ENCODE measurements at regions not wholly inside any gene's neighbourhood (a gene's known extent, or its start where the extent isn't known, plus 50 kb on each side); places are given as distances from the start of the nearest gene placed in this dataset.

DNA sequence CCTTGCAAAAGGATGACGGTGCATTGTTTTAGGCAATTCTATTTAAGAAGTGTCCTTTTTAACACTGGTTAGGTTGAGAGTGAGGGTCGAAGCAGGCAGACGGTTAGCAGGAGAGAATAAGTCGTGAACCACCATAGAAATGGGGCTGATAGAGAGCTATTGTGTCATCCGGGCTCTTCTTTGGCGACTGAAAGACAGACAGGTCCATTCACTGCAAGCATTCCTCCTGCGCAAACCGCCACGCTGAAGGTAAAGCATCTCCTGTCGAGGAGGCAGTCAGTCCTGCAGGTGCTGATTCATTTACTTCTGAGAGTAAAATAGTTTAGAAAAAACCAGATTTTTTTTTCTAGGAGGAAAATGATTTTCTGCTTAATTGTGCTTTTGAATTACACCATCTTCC is 1002.8 kb upstream of the NR2F2 start:
- no peak for TF ChIP-seq CSDC2 (CRISPR knock-in tag; IDR thresholded peaks at IDR 0.05)
- no peak for TF ChIP-seq PPARA (CRISPR knock-in tag; IDR thresholded peaks at IDR 0.05; ENCODE audit: borderline replicate concordance)
- TF ChIP-seq ZFP3 (CRISPR knock-in tag; IDR thresholded peaks at IDR 0.05): no peak
- TF ChIP-seq TCF4 (CRISPR knock-in tag; IDR thresholded peaks at IDR 0.05; ENCODE audit: borderline replicate concordance): no peak
- no peak for TF ChIP-seq BACH2 (CRISPR knock-in tag; IDR thresholded peaks at IDR 0.05; ENCODE audit: borderline replicate concordance)
- TF ChIP-seq OSR1 (CRISPR knock-in tag; IDR thresholded peaks at IDR 0.05): no peak
- TF ChIP-seq RARB (CRISPR knock-in tag; IDR thresholded peaks at IDR 0.05): no peak
- no peak for TF ChIP-seq ZNF70 (CRISPR knock-in tag; IDR thresholded peaks at IDR 0.05)
- TF ChIP-seq, protein P1, sequence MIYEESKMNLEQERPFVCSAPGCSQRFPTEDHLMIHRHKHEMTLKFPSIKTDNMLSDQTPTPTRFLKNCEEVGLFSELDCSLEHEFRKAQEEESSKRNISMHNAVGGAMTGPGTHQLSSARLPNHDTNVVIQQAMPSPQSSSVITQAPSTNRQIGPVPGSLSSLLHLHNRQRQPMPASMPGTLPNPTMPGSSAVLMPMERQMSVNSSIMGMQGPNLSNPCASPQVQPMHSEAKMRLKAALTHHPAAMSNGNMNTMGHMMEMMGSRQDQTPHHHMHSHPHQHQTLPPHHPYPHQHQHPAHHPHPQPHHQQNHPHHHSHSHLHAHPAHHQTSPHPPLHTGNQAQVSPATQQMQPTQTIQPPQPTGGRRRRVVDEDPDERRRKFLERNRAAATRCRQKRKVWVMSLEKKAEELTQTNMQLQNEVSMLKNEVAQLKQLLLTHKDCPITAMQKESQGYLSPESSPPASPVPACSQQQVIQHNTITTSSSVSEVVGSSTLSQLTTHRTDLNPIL (CRISPR knock-in tag; IDR thresholded peaks at IDR 0.05; ENCODE audit: low read depth): no peak
- TF ChIP-seq ZFP30 (CRISPR knock-in tag; IDR thresholded peaks at IDR 0.05): no peak
- TF ChIP-seq ZNF565 (CRISPR knock-in tag; conservative IDR thresholded peaks at IDR 0.05; ENCODE audit: low read depth): no peak
- no peak for TF ChIP-seq ZNF8 (CRISPR knock-in tag; IDR thresholded peaks at IDR 0.05)
- no peak for TF ChIP-seq ESRRG (CRISPR knock-in tag; IDR thresholded peaks at IDR 0.05)
- TF ChIP-seq, protein P2, sequence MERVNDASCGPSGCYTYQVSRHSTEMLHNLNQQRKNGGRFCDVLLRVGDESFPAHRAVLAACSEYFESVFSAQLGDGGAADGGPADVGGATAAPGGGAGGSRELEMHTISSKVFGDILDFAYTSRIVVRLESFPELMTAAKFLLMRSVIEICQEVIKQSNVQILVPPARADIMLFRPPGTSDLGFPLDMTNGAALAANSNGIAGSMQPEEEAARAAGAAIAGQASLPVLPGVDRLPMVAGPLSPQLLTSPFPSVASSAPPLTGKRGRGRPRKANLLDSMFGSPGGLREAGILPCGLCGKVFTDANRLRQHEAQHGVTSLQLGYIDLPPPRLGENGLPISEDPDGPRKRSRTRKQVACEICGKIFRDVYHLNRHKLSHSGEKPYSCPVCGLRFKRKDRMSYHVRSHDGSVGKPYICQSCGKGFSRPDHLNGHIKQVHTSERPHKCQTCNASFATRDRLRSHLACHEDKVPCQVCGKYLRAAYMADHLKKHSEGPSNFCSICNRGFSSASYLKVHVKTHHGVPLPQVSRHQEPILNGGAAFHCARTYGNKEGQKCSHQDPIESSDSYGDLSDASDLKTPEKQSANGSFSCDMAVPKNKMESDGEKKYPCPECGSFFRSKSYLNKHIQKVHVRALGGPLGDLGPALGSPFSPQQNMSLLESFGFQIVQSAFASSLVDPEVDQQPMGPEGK (CRISPR knock-in tag; IDR thresholded peaks at IDR 0.05; ENCODE audit: borderline replicate concordance): no peak

Measured in SK-N-SH treated with all-trans-retinoic acid at 6 μM for 48 hours (cell line).